ENCODE measurements at regions not wholly inside any gene's neighbourhood (a gene's known extent, or its start where the extent isn't known, plus 50 kb on each side); places are given as distances from the start of the nearest gene placed in this dataset.

- no peaks in the 10 kb centered on the region for H3K79me2 ChIP-seq (ENCODE audit: insufficient read depth, low read length)
- no peak overlapping the region for H3K4me2 ChIP-seq (replicated peaks; ENCODE audit: extremely low read depth, low read length, poor library complexity, severe bottlenecking)
- no peak overlapping the region for H2AFZ ChIP-seq (ENCODE audit: insufficient read depth, low read depth, low read length, poor library complexity, severe bottlenecking)
- no peaks in the 10 kb centered on the region for H3K4me1 ChIP-seq (ENCODE audit: control insufficient read depth in 1 of 2, insufficient read depth in 2 of 2, low read length in 2 of 2)
- no peaks in the 10 kb centered on the region for H3K9me3 ChIP-seq (replicated peaks in 1 of 2; ENCODE audit: control insufficient read depth in 1 of 2, insufficient read depth in 1 of 2, low read length in 2 of 2)
- intact Hi-C loops (cut with micrococcal nuclease) = no loop called here
- peaks cover 0 to 12% (median 3%) of the 10 kb centered on the region in 7 donors for H3K9me3 Mint-ChIP-seq
- H3K4me3 Mint-ChIP-seq = no peak overlapping the region
- H4K20me1 ChIP-seq (ENCODE audit: insufficient read depth, low read length) = no peaks in the 10 kb centered on the region
- no peak overlapping the region for H3K4me3 ChIP-seq (replicated peaks in 1 of 3; ENCODE audit: low read depth in 2 of 3, low read length in 3 of 3)
- H3K27ac Mint-ChIP-seq = no peak overlapping the region
- H3K36me3 Mint-ChIP-seq = no peaks in the 10 kb centered on the region
- TF ChIP-seq CTCF (IDR thresholded peaks at IDR 0.05) = no peak
- no peaks in the 10 kb centered on the region for H3K36me3 ChIP-seq (replicated peaks in 1 of 2; ENCODE audit: control insufficient read depth in 1 of 2, insufficient read depth in 2 of 2, low read length in 2 of 2)
- no peak overlapping the region for H3K9ac ChIP-seq (ENCODE audit: insufficient read depth, low read length, poor library complexity, severe bottlenecking)
- no peak overlapping the region for H3K27ac ChIP-seq (ENCODE audit: low read depth in 1 of 2, low read length in 2 of 2)
- no CpG with 5 or more reads among the region's 3 CpGs for WGBS (ENCODE audit: insufficient coverage)
- no peak for DNase-seq
- no peaks in the 10 kb centered on the region for H3K27me3 ChIP-seq (ENCODE audit: control insufficient read depth in 2 of 2, insufficient read depth in 2 of 2, low read length in 2 of 2)
- H3K27me3 Mint-ChIP-seq (ENCODE audit: low read depth in 3 of 3) = peaks cover 0 to 5% (median 3%) of the 10 kb centered on the region in 3 donors
- H3K4me1 Mint-ChIP-seq = no peaks in the 10 kb centered on the region
Measured at GRCh38 chr10:127618797-127619196, 69.7 kb downstream of the NPS start.

GRCh38 chr10:127619546-127620325 lies 70.6 kb downstream of the NPS start:
- TF ChIP-seq CTCF (IDR thresholded peaks at IDR 0.05) = no peak
- H3K4me1 ChIP-seq (ENCODE audit: control insufficient read depth in 1 of 2, insufficient read depth in 2 of 2, low read length in 2 of 2) = no peaks in the 10 kb centered on the region
- Mint-ChIP-seq H3K4me3 (no peak overlapping the region), H3K27ac (no peak overlapping the region), H3K27me3 (ENCODE audit: low read depth in 3 of 3) (peaks cover 0 to 5% (median 3%) of the 10 kb centered on the region in 3 donors), H3K9me3 (peaks cover 0 to 9% (median 2%) of the 10 kb centered on the region in 7 donors), H3K4me1 (no peaks in the 10 kb centered on the region), H3K36me3 (no peaks in the 10 kb centered on the region)
- no peaks in the 10 kb centered on the region for H3K79me2 ChIP-seq (ENCODE audit: insufficient read depth, low read length)
- no peaks in the 10 kb centered on the region for H4K20me1 ChIP-seq (ENCODE audit: insufficient read depth, low read length)
- no peak overlapping the region for H2AFZ ChIP-seq (ENCODE audit: insufficient read depth, low read depth, low read length, poor library complexity, severe bottlenecking)
- intact Hi-C loops (cut with micrococcal nuclease) = no loop called here
- 79% methylated on average over 2 of the region's 5 CpGs for WGBS (ENCODE audit: insufficient coverage)
- no peaks in the 10 kb centered on the region for H3K27me3 ChIP-seq (ENCODE audit: control insufficient read depth in 2 of 2, insufficient read depth in 2 of 2, low read length in 2 of 2)
- no peak overlapping the region for H3K27ac ChIP-seq (ENCODE audit: low read depth in 1 of 2, low read length in 2 of 2)
- no peak overlapping the region for H3K4me2 ChIP-seq (replicated peaks; ENCODE audit: extremely low read depth, low read length, poor library complexity, severe bottlenecking)
- no peak for DNase-seq
- no peak overlapping the region for H3K9ac ChIP-seq (ENCODE audit: insufficient read depth, low read length, poor library complexity, severe bottlenecking)
- H3K9me3 ChIP-seq (replicated peaks in 1 of 2; ENCODE audit: control insufficient read depth in 1 of 2, insufficient read depth in 1 of 2, low read length in 2 of 2) = no peaks in the 10 kb centered on the region
- no peaks in the 10 kb centered on the region for H3K36me3 ChIP-seq (replicated peaks in 1 of 2; ENCODE audit: control insufficient read depth in 1 of 2, insufficient read depth in 2 of 2, low read length in 2 of 2)
- H3K4me3 ChIP-seq (replicated peaks in 1 of 3; ENCODE audit: low read depth in 2 of 3, low read length in 3 of 3) = no peak overlapping the region
